OCI-LY7 (cell line): ENCODE measurements at regions not wholly inside any gene's neighbourhood (a gene's known extent, or its start where the extent isn't known, plus 50 kb on each side); places are given as distances from the start of the nearest gene placed in this dataset.
"Not testable (repeated sequence)": the region's sequence is repeated elsewhere in the genome, so short reads cannot be mapped to it uniquely, and the experiment has no call there.

Experiments used
- CTCF ChIP-seq: fragments of 200-600 bp; sonication (generic); conservative IDR thresholded peaks from 2 replicates; pipeline ENCODE4 v1.5.1; 2014; ENCODE audit warnings: mild to moderate bottlenecking, antibody characterized with exemption, low read length, moderate library complexity, mixed read lengths
- EZH2phosphoT487 ChIP-seq: fragments of 200-600 bp; sonication (generic); IDR thresholded peaks from 2 replicates; pipeline ENCODE4 v1.6.1; 2018; ENCODE audit warnings: low read depth, borderline replicate concordance, mild to moderate bottlenecking, mixed run types, antibody characterized with exemption, low read length, moderate library complexity, mixed read lengths

DNA sequence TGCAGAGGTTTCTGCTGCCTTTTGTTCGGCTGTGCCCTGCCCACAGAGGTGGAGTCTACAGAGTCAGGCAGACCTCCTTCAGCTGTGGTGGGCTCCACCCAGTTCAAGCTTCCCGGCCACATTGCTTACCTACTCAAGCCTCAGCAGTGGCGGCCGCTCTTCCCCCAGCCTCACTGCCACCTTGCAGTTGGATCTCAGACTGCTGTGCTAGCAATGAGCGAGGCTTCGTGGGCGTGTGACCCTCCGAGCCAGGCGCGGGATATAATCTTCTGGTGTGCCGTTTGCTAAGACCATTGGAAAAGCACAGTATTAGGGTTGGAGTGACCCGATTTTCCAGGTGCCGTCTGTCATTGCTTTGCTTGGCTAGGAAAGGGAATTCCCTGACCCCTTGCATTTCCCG is 82.4 kb upstream of the ZC4H2 start:
- TF ChIP-seq EZH2phosphoT487, CTCF: not testable (repeated sequence)
